GM12878 (cell line): ENCODE measurements at regions not wholly inside any gene's neighbourhood (a gene's known extent, or its start where the extent isn't known, plus 50 kb on each side); places are given as distances from the start of the nearest gene placed in this dataset.

Source experiments
- ATAC-seq: fragments of 200-7000 bp; cut with Tn5 transposase; 3 replicates; pipeline ENCODE4 v1.9.1; 2020; ENCODE audit warnings: mild to moderate bottlenecking, moderate library complexity
- BruUV-seq: library from RNA; stranded (reverse); fragments of 400-500 nt; replicated peaks from 2 replicates; lab custom pipeline; 2021; lab: Mats Ljungman, UMichigan
- CTCF ChIA-PET: fragments of 300-600 bp; sonication (Branson Sonifier 250); formaldehyde crosslinking; extraction: SDS; loops from one replicate; lab custom pipeline; 2021; ENCODE audit warnings: inconsistent platforms; lab: Yijun Ruan, JAX
- POLR2A ChIA-PET: fragments of 350-600 bp; formaldehyde crosslinking; extraction: SDS; loops from one replicate; lab custom pipeline; 2021; ENCODE audit warnings: inconsistent platforms; lab: Charles Lee
- RAD21 ChIA-PET: fragments of 300-600 bp; sonication (Branson Sonifier 250); formaldehyde crosslinking; loops from one replicate; lab custom pipeline; 2023; ENCODE audit warnings: antibody characterized with exemption; ENCODE audit not compliant: unreplicated experiment; lab: Charles Lee
- SMC1A ChIA-PET: fragments of 300-600 bp; sonication (Branson Sonifier 250); formaldehyde crosslinking; loops from one replicate; lab custom pipeline; 2023; ENCODE audit not compliant: unreplicated experiment, uncharacterized antibody; lab: Charles Lee
- DNase-seq: peaks from one replicate; pipeline ENCODE4 v3.0.0-alpha.2; 2011; ENCODE audit warnings: low read depth, low spot score
- FAIRE-seq: peaks from 3 replicates; lab custom pipeline; 2011; peaks lifted over from hg19 to GRCh38; lab: Jason Lieb, UNC
- H2AFZ ChIP-seq: 2 replicates; pipeline ENCODE4 v1.6.0; 2011; ENCODE audit warnings: low read depth, low read length, control low read depth; ENCODE audit not compliant: control insufficient read depth
- H3K27ac ChIP-seq: 2 replicates; pipeline ENCODE4 v1.5.1; 2011; ENCODE audit warnings: control low read depth; ENCODE audit not compliant: control insufficient read depth, insufficient read depth
- H3K27me3 ChIP-seq, 2 experiments: replicated peaks in 1 of 2; 2 replicates each; pipeline versions ENCODE4 v1.6.0 to v1.6.1; 2011; ENCODE audit warnings: low read length in 1 of 2; ENCODE audit not compliant: control insufficient read depth in 2 of 2, insufficient read depth in 2 of 2
- H3K36me3 ChIP-seq, 2 experiments: 2 replicates each; pipeline ENCODE4 v1.5.1; 2011; ENCODE audit warnings: low read length in 1 of 2; ENCODE audit not compliant: control insufficient read depth in 2 of 2, insufficient read depth in 2 of 2
- H3K4me1 ChIP-seq: 2 replicates; pipeline ENCODE4 v1.6.1; 2011; ENCODE audit warnings: mild to moderate bottlenecking, low read length, moderate library complexity, mixed read lengths; ENCODE audit not compliant: control insufficient read depth, insufficient read depth
- H3K4me2 ChIP-seq: 2 replicates; pipeline ENCODE4 v1.6.0; 2011; ENCODE audit warnings: control low read depth; ENCODE audit not compliant: control insufficient read depth, insufficient read depth
- H3K4me3 ChIP-seq: fragments of 200-600 bp; sonication (generic); 2 replicates; pipeline ENCODE4 v1.5.1; 2016
- H3K79me2 ChIP-seq: 2 replicates; pipeline ENCODE4 v1.6.0; 2011; ENCODE audit warnings: low read length; ENCODE audit not compliant: control insufficient read depth, insufficient read depth
- H3K9ac ChIP-seq: 2 replicates; pipeline ENCODE4 v1.8.0; 2011; ENCODE audit warnings: low read length, control low read depth, mixed read lengths; ENCODE audit not compliant: control insufficient read depth, insufficient read depth
- H3K9me3 ChIP-seq: replicated peaks from 3 replicates; pipeline ENCODE4 v1.5.1; 2011; ENCODE audit warnings: mild to moderate bottlenecking, low read length; ENCODE audit not compliant: control insufficient read depth, insufficient read depth
- H4K20me1 ChIP-seq: 2 replicates; pipeline ENCODE4 v1.6.0; 2011; ENCODE audit not compliant: control insufficient read depth, insufficient read depth
- ATF2 ChIP-seq: IDR thresholded peaks from 2 replicates; pipeline ENCODE4 v1.6.1; 2012; ENCODE audit warnings: low read length, inconsistent platforms
- CHD2 ChIP-seq: IDR thresholded peaks from 2 replicates; pipeline ENCODE4 v1.6.1; 2011; ENCODE audit warnings: low read depth, low read length, improper control_type of control experiment, borderline replicate concordance
- CHD4 ChIP-seq: fragments of 200-600 bp; sonication (generic); IDR thresholded peaks from 2 replicates; pipeline ENCODE4 v1.6.1; 2016; ENCODE audit warnings: mild to moderate bottlenecking
- FOS ChIP-seq: IDR thresholded peaks from 3 replicates; pipeline ENCODE4 v1.6.1; 2011; ENCODE audit warnings: borderline replicate concordance; ENCODE audit not compliant: insufficient read length; ENCODE audit errors: extremely low read depth
- MYC ChIP-seq: IDR thresholded peaks from 2 replicates; pipeline ENCODE4 v1.6.1; 2011; ENCODE audit warnings: mild to moderate bottlenecking, low read length, moderate library complexity, inconsistent platforms; ENCODE audit not compliant: insufficient read depth, insufficient replicate concordance, insufficient read length, severe bottlenecking
- NBN ChIP-seq: fragments of 450-650 bp; IDR thresholded peaks from 2 replicates; pipeline ENCODE4 v1.6.1; 2016
- NFYB ChIP-seq: IDR thresholded peaks from 2 replicates; pipeline ENCODE4 v1.6.1; 2011; ENCODE audit warnings: low read depth, mild to moderate bottlenecking, low read length, improper control_type of control experiment, moderate library complexity; ENCODE audit not compliant: insufficient read depth
- RAD21 ChIP-seq: IDR thresholded peaks from 2 replicates; pipeline ENCODE4 v1.6.1; 2011; ENCODE audit warnings: mild to moderate bottlenecking, low read depth, low read length, moderate library complexity; ENCODE audit not compliant: insufficient read depth
- RFX5 ChIP-seq: IDR thresholded peaks from 2 replicates; pipeline ENCODE4 v1.6.1; 2011; ENCODE audit warnings: low read depth, low read length, improper control_type of control experiment
- SIN3A ChIP-seq: IDR thresholded peaks from 2 replicates; pipeline ENCODE4 v1.6.1; 2012; ENCODE audit warnings: low read depth, low read length, improper control_type of control experiment
- SKIL ChIP-seq: fragments of 450-650 bp; IDR thresholded peaks from 2 replicates; pipeline ENCODE4 v1.6.1; 2017; ENCODE audit warnings: mild to moderate bottlenecking, low read depth, inconsistent platforms; ENCODE audit not compliant: poor library complexity, severe bottlenecking
- SMC3 ChIP-seq: IDR thresholded peaks from 2 replicates; pipeline ENCODE4 v1.6.1; 2011; ENCODE audit warnings: low read length, improper control_type of control experiment, borderline replicate concordance
- STAT1 ChIP-seq: fragments of 450-650 bp; conservative IDR thresholded peaks from 2 replicates; pipeline ENCODE4 v1.6.1; 2014; ENCODE audit warnings: antibody characterized with exemption, mild to moderate bottlenecking
- TBL1XR1 ChIP-seq: IDR thresholded peaks from 2 replicates; pipeline ENCODE4 v1.6.1; 2012; ENCODE audit warnings: low read depth, low read length, improper control_type of control experiment
- ZNF384 ChIP-seq: IDR thresholded peaks from 2 replicates; pipeline ENCODE4 v1.6.1; 2012; ENCODE audit warnings: low read depth, mild to moderate bottlenecking, low read length, improper control_type of control experiment, borderline replicate concordance
- WGBS: methylation state at CpG from one replicate; pipeline ENCODE4 v1.1.6; 2016; ENCODE audit warnings: low lambda C conversion rate; ENCODE audit not compliant: insufficient replicate concordance, insufficient coverage; ENCODE audit errors: missing lambda C conversion rate; 5-methylcytosine and 5-hydroxymethylcytosine counted together
- in situ Hi-C: fragments of 300-500 bp; cut with MboI; formaldehyde crosslinking; loops from 9 replicates; pipeline ENCODE4 v1.14.3; 2018; ENCODE audit warnings: mixed read lengths
- intact Hi-C: fragments of 100-400 bp; cut with micrococcal nuclease; formaldehyde crosslinking; loops from one replicate; pipeline ENCODE4 v1.14.2; 2022; ENCODE audit not compliant: unreplicated experiment
- TF ChIP-seq, protein P1 (sequence below): fragments of 450-650 bp; IDR thresholded peaks from 2 replicates; pipeline ENCODE4 v1.6.1; 2017; ENCODE audit warnings: mild to moderate bottlenecking
- TF ChIP-seq, protein P2 (sequence below): fragments of 450-650 bp; IDR thresholded peaks from 2 replicates; pipeline ENCODE4 v1.6.1; 2018; ENCODE audit warnings: borderline replicate concordance, mild to moderate bottlenecking; ENCODE audit not compliant: partially characterized antibody

DNA sequence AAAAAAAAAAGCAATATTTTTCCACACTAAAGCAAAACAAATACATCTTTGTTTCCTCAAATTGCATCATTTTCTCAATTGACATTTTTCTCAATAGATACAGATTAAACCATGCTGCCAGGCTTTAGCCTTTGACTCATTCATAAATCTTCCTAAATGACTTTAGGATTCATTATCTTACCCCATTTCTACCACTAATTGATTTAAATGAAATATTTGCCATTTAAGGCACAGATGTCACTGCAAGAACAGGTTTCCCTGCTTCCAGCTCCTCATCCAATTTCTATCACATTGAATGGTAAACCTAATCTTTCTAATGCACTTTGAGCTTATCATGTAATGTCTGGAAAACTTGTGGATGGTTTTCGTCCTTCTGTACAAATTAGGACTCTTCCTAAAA is 298.7 kb downstream of the RPL10L start:
- Histone ChIP-seq H3K9me3 (no peaks in the 10 kb centered on the region), H4K20me1 (no peaks in the 10 kb centered on the region), H3K4me2 (no peak overlapping the region), H3K4me3 (no peak overlapping the region), H3K9ac (no peak overlapping the region), H3K36me3 (no peaks in the 10 kb centered on the region), H3K27ac (no peak overlapping the region), H3K4me1 (no peaks in the 10 kb centered on the region), H2AFZ (no peak overlapping the region), H3K27me3 (no peaks in the 10 kb centered on the region), H3K79me2 (no peaks in the 10 kb centered on the region)
- BruUV-seq: no TSS peak
- SMC1A ChIA-PET: no interaction called here
- ATAC-seq (no peak), DNase-seq (no peak), FAIRE-seq (no peak)
- 0% methylated on average over 1 of the region's 1 CpG for WGBS
- POLR2A ChIA-PET: no interaction called here
- CTCF ChIA-PET: no interaction called here
- RAD21 ChIA-PET: no interaction called here
- intact Hi-C loops (no loop called here), in situ Hi-C loops (no loop called here)
- TF ChIP-seq ATF2 (no peak), CHD4 (no peak), STAT1 (no peak), NBN (no peak), SIN3A (no peak), ZNF384 (no peak), RFX5 (no peak), CHD2 (no peak), FOS (no peak), NFYB (no peak), SMC3 (no peak), RAD21 (no peak), TBL1XR1 (no peak), MYC (no peak), SKIL (no peak)
- TF ChIP-seq, protein P1, sequence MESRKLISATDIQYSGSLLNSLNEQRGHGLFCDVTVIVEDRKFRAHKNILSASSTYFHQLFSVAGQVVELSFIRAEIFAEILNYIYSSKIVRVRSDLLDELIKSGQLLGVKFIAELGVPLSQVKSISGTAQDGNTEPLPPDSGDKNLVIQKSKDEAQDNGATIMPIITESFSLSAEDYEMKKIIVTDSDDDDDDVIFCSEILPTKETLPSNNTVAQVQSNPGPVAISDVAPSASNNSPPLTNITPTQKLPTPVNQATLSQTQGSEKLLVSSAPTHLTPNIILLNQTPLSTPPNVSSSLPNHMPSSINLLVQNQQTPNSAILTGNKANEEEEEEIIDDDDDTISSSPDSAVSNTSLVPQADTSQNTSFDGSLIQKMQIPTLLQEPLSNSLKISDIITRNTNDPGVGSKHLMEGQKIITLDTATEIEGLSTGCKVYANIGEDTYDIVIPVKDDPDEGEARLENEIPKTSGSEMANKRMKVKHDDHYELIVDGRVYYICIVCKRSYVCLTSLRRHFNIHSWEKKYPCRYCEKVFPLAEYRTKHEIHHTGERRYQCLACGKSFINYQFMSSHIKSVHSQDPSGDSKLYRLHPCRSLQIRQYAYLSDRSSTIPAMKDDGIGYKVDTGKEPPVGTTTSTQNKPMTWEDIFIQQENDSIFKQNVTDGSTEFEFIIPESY: no peak
- TF ChIP-seq, protein P2, sequence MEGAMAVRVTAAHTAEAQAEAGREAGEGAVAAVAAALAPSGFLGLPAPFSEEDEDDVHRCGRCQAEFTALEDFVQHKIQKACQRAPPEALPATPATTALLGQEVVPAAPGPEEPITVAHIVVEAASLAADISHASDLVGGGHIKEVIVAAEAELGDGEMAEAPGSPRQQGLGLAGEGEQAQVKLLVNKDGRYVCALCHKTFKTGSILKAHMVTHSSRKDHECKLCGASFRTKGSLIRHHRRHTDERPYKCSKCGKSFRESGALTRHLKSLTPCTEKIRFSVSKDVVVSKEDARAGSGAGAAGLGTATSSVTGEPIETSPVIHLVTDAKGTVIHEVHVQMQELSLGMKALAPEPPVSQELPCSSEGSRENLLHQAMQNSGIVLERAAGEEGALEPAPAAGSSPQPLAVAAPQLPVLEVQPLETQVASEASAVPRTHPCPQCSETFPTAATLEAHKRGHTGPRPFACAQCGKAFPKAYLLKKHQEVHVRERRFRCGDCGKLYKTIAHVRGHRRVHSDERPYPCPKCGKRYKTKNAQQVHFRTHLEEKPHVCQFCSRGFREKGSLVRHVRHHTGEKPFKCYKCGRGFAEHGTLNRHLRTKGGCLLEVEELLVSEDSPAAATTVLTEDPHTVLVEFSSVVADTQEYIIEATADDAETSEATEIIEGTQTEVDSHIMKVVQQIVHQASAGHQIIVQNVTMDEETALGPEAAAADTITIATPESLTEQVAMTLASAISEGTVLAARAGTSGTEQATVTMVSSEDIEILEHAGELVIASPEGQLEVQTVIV: no peak
